Endothelial cell of hepatic sinusoid (primary cell): ENCODE measurements at regions not wholly inside any gene's neighbourhood (a gene's known extent, or its start where the extent isn't known, plus 50 kb on each side); places are given as distances from the start of the nearest gene placed in this dataset.

Experiments used
- in situ Hi-C: cut with HindIII; loops from 2 replicates; pipeline ENCODE4 v1.10.0; 2017; ENCODE audit warnings: low sequenced_read_pairs

DNA sequence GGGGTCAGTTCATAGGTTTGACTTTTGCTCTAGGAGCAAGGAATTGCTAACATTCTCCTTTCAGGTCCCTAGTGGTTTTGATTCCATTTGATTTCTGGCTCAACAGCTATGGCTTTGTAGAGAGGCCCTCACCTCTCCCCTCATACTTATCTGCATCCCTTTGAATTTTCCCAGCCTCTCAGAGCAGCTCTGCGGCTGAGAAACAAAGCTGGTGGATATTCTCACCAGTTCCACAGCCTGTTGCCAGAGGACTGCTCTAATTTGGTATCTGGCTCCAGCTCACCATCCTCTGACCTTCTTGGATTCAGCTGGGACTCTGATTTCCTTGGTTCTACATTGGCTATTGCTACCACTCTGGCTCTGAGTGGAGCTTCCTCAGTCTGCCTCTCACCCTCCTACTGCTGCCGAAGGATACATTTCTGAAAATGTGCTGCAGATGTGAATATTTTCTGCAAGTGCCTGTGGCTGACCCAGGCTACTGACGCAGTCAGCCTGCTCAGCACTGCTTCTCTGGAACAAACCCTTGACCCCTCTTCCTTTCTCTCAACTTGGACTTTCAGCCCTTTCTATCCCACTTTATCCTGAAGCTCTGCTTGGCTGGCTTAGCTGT lies 110.9 kb upstream of the ENPEP start:
- in situ Hi-C loops: no loop called here

DNA sequence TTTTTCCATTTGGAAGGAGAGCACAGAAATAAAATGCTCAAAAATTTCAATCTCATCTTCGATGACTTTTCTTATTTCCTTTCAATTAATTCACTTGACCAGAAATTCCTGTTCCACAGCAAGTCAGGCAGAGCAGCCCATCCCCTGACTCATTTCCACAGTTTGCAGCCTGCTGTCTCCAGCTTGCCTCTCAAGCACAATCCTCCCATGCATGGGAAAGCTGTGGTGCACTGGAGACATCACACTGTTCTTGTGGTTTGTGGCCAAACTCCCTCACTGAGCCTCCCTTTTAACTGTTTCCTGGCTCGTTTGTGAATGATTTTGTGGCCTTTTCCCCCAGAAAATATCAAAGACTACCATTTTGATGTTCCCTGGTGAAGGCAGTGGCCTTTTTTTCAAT lies 114.0 kb upstream of the ENPEP start:
- in situ Hi-C loops: no loop called here

DNA sequence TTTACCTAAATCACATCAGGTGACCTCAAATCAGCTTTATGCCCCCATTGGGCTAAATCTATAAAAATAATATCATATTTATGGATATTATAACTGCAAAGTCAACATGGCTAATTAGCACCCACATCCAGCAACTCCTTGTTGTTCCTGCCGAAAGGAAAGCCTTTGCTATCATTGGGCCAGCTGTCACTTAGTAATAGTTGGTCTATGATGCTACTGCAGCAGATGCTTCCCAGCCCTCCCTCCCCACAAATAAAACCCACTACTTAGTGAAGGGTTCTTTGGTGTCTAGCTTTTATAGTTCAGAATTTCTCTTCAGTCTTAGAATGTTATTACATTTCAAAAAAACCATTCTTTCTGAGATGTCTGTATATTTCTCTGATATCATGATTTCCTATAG lies 116.9 kb upstream of the ENPEP start:
- in situ Hi-C loops: no loop called here

DNA sequence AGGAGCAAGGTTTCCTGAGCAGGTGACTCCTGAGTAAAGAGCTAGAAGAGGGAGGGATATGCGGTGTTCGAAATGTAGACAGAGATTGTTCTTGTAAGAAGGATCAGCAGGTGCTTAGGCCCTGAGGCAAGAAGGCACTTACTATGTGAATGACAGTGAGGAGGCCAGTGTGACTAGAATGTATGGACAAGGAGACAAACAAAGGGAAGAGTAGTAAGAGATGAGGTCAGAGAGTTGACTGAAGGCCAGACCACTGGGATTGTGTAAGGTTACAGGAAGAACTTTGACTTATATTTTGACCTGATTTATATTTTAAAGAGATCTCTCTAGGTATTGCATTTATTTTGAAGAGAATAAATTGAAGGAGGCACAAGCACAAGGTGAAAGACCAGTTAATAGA lies 118.4 kb upstream of the ENPEP start:
- in situ Hi-C loops: no loop called here

DNA sequence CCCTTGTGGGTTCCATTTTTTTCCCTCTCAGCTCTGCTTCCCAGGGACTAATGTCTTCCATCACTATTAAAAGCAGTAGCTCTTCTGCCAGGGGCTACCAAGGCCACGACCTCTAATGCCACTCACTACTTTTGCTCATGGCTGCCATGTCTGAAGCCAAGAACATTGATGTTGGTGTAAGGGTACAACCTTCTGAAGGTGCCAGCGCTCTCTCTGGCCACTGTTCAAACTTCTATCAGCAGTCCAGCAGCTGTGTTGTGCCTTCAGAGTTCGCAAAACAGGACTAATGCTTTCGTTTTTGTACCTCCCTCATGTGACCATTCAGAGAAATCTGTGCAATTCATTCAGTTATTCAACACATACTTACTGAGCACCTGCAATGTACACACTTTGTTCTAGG lies 121.5 kb upstream of the ENPEP start:
- in situ Hi-C loops: no loop called here

- in situ Hi-C loops: no loop called here
These were observed 123.1 kb upstream of the ENPEP start for GRCh38 chr4:110352670-110353442.

DNA sequence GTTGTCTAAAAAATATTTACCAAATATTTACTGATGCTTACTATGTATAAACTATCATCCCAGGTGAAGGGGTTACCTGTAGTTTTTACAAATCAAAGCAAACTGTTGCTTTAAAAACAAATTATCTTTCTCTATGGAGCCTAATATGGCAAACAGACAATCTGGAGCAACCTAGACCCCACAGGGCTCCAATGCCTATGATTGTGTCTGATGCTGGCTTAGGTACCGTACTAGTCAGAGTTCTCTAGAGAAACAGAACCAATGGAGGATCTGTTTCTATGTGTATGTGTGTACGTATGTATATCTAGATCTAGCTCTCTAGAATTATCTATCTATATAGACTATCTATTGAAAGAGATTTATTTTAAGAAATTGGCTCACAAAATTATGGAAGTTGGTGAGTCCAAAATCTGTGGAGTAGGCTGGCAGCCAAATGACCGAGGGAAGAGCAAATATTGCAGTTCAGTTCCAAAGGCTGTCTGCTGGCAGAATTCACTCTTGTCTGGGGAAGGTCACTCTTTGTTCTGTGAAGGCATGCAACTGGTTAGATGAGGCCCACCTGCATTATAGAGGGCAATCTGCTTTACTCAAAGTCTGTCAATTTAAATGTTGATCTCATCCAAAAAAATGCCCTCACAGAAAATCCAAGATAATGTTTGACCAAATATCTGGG lies 127.1 kb upstream of the ENPEP start:
- in situ Hi-C loops: loop anchor here (5.0 to 25.0 kb wide), 2 partner anchors 37 to 163 kb away; no protein-coding TSS in a partner anchor

DNA sequence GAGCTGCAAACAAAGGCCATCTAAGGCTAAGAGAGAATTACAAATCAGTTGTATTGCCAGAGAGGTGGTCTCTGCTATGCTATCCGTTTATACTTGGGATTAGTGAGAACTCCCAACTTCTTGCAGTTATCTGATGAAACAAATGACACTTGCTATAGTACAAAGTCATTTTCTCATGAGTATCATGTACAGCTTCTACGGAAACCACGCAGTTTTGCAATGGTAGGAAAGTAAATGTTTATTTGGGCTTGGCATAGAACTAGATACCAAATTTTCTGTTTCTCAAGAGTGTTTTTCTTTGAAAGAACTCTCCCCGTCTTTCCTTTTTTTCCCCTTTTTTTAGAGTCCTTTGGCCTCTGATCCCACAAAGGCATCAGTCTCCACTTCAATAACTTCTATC lies 128.2 kb upstream of the ENPEP start:
- in situ Hi-C loops: loop anchor here (5.0 to 25.0 kb wide), 2 partner anchors 36 to 164 kb away; no protein-coding TSS in a partner anchor

GRCh38 chr4:110344165-110344564 lies 131.8 kb upstream of the ENPEP start:
- in situ Hi-C loops: loop anchor here (25.0 kb wide), 1 partner anchor 168 kb away; no protein-coding TSS in a partner anchor

DNA sequence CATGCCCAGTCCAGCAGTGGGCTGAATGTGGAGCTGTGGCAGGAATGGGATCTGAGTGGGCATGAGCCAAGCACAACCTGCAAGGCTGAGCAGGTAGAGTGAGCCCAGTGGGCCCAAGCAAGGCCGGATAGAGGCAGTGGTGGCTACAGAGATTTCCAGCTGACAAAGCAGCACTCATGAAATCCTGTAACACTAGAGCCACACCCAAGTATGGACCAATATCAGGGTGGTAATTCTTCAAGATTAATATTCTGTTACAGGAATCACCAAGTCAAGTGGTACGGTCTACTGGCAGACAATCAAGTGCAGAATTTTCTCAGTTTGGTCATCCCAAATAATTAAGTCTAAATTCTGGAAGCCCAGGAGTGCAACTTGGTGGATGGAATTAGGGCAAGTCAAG lies 132.4 kb upstream of the ENPEP start:
- in situ Hi-C loops: loop anchor here (25.0 kb wide), 1 partner anchor 169 kb away; no protein-coding TSS in a partner anchor

DNA sequence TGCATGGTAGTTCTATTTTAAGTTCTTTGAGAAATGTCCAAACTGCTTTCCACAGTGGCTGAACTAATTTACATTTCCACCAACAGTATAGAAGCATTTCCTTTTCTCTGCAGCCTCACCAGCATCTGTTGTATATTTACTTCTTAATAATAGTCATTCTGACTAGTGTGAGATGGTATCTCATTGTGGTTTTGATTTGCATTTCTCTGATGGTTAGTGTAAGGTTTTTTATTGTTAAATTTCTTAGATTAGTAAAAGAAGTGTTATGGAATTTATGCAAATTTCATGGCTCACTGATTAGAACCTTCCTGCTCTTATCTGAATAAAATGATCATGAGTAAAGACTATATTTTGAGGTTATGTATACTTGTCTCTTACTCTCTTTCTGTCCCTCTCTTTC lies 134.8 kb upstream of the ENPEP start:
- in situ Hi-C loops: loop anchor here (25.0 kb wide), 1 partner anchor 171 kb away; no protein-coding TSS in a partner anchor

DNA sequence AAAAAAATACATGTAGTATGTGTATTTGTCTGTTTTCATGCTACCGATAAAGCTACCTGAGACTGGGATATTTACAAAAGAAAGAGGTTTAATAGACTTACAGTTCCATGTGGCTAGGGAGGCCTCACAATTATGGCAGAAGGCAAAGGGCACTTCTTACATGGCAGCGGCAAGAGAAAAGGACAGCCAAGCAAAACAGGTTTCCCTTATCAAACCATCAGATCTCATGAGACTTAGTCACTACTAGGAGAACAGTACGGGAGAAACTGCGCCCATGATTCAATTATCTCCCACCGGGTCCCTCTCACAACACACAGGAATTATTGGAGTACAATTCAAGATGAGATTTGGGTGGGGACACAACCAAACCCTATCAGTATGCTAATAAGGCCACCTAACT lies 137.0 kb upstream of the ELOVL6 start:
- in situ Hi-C loops: loop anchor here (25.0 kb wide), 1 partner anchor 177 kb away; no protein-coding TSS in a partner anchor

DNA sequence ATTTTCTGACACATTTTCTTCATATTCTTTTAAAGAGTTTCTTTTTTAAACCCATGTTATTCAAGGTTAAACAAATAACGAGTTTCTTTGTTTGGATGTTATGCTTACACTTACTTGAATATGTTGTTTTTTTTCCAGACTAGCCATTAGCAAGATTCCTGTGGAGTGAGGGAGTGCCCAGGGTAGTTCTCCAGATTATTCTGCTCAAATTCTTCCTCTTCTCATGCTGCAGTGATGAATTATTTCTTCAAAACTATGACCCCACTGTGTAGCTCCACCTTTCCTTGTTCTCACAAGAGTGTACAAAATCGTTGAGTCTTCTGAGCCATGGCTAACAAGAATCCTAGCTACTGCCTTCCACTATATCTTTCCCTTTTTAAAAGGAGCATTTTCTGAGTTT lies 134.1 kb upstream of the ELOVL6 start:
- in situ Hi-C loops: loop anchor here (25.0 kb wide), 1 partner anchor 180 kb away; no protein-coding TSS in a partner anchor

DNA sequence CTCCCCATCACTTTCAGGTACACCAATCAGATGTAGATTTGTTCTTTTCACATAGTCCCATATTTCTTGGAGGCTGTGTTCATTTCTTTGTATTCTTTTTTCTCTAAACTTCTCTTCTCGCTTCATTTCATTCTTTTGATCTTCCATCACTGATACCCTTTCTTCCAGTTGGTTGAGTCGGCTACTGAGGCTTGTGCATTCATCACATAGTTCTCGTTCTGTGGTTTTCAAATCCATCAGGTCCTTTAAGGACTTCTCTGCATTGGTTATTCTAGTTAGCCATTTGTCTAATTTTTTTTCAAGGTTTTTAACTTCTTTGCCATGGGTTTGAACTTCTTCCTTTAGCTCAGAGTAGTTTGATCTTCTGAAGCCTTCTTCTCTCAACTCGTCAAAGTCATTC lies 128.0 kb upstream of the ELOVL6 start:
- in situ Hi-C loops: loop anchor here (25.0 kb wide), 1 partner anchor 186 kb away; no protein-coding TSS in a partner anchor

DNA sequence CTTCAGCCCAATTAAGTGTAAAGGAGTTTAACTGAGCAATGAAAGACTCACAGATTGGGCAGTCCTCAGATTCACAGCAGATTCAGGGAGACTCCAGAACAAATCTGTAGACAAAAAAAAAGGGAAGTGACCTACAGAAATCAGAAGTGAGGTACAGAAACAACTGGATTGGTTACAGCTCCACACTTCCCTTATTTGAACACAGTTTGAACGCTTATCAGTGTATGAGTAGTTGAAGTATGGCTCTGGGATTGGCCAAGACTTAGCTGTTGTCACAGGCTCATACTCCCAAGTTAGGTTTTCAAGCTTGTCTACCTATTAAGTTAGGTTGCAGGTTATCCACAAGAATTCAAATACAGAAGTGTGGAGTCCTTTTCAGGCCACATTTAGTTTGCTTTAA lies 112.4 kb upstream of the ELOVL6 start:
- in situ Hi-C loops: loop anchor here (5.0 kb wide), 1 partner anchor 37 kb away; no protein-coding TSS in a partner anchor

- in situ Hi-C loops: loop anchor here (5.0 kb wide), 1 partner anchor 38 kb away; no protein-coding TSS in a partner anchor
These were observed 111.3 kb upstream of the ELOVL6 start for GRCh38 chr4:110309675-110310074.

DNA sequence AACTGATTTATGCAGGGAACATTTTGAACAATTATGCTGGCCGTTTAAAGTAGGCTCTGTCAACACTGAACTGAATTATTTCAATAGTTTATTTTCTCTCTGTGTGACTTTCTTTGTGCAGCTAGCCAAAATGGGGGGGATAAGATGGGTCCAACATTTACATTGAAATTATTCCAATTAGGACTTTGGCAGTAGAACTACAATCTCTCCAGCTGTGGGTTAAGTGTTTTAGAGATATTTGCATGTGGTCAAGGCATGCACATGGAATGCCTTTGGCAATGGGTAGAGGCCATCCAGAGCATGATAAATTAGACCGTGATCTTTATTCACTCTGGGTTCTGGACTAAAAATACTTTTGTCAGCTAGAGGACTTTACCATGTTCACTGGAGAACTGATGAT lies 107.9 kb upstream of the ELOVL6 start:
- in situ Hi-C loops: no loop called here

DNA sequence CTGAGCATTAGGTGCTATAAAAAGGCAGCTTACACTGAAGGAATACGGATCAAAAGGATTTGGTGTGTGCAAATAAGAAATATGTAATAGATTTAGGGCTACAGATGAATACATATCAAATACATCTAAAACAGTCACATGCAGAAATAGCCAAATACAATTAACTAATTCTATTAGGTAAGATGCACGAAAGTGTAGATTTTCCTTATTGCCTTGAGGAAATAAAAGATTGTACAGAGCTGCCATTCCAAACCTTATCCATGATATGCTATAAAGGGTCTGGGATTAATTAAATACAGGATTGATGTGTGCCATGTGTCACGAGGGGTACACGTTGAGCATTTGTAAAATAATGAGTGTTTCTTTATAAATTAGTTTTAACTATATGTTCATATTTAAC lies 107.0 kb upstream of the ELOVL6 start:
- in situ Hi-C loops: no loop called here

GRCh38 chr4:110296892-110297291 lies 98.5 kb upstream of the ELOVL6 start:
- in situ Hi-C loops: no loop called here

GRCh38 chr4:110294165-110294564 lies 95.8 kb upstream of the ELOVL6 start:
- in situ Hi-C loops: no loop called here

DNA sequence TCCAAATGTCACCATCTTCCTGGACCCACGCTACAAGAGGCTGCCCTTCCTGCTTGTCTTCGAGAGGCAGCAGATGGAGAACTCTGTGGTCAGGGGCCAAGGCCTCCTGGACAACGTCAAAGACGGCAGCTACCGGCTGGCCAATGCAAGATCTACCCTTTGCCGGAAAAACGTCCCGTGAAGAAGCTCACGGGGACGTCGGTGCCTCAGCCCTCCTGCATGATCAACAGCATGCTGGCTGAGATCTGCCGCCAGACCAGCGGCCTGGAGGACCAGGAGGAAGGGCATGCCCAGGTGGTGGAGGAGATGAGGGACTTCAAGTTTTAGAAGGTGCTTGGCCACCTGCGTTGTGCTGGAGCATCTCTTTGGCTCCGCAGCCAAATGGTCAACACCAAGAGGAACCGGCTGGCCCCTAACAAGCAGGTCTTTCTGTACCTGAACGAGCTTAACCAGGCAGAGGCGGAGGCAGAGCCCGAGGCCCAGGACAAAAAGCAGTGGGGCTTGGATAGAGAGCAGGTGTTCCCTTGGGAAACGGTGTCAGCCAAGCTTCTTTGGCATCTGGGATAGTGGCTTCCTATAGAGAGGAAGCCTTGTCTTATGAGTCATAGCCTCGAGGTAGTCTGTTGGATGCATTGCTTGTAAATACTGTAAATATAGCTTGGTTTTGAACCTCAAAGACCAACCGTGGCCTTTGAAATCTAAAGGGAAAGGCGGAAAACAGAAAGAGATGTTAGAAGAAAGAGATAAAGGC lies 94.8 kb upstream of the ELOVL6 start:
- in situ Hi-C loops: no loop called here
